GM12891 (cell line): ENCODE measurements at regions not wholly inside any gene's neighbourhood (a gene's known extent, or its start where the extent isn't known, plus 50 kb on each side); places are given as distances from the start of the nearest gene placed in this dataset.

Source experiments
- POLR2A ChIP-seq: IDR thresholded peaks from 2 replicates; pipeline ENCODE4 v1.6.1; 2011; ENCODE audit warnings: low read depth, low read length, control low read depth
- POLR2AphosphoS5 ChIP-seq: IDR thresholded peaks from 2 replicates; pipeline ENCODE4 v1.6.1; 2011; ENCODE audit warnings: low read depth, low read length, control low read depth

DNA sequence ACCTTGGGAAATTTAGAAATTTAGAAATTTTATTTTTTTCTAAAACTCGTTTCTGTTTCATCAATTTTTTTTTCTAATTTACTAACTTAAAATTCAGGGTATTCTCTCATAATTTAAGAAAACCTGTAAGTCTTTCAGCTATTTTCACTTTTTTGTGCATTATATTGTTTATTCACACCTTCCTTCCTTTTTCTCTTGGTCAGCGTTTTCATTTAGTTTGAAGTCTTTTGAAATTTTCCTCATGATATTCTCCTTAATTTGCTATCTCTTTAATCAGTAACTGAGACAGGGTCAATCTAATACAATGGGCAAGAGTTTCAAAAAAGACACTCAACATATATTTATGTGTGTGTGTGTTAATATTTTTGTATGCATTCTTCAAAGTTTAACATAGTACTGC is 50.5 kb upstream of the MSTN start:
- TF ChIP-seq POLR2A (no peak), POLR2AphosphoS5 (no peak)
